Natural killer cell treated with Interleukin-12 subunit alpha and Interleukin-12 subunit beta and Interleukin-15 and Interleukin-18, amount 100 ng/mL, for 72 hours (primary cell): ENCODE measurements at regions not wholly inside any gene's neighbourhood (a gene's known extent, or its start where the extent isn't known, plus 50 kb on each side); places are given as distances from the start of the nearest gene placed in this dataset.

ENCODE experiments used
- ATAC-seq, 2 donors: fragments of 150-1000 bp; cut with Tn5 transposase in 1 of 2; sonication (Bioruptor Pico), chemical (Tn5 transposase) in 1 of 2; 2 replicates each; pipeline ENCODE4 v1.10.0; 2021
- DNase-seq: peaks from one replicate; pipeline ENCODE4 v3.0.0; 2022; ENCODE audit warnings: low spot score
- H3K27ac Mint-ChIP-seq, 2 donors: 1 replicate in 1 of 2; 2 replicates in 1 of 2; pipeline ENCODE4 v1.8.0; 2022; ENCODE audit warnings: mixed read lengths in 2 of 2, mild to moderate bottlenecking in 1 of 2, moderate library complexity in 1 of 2
- H3K27me3 Mint-ChIP-seq, 2 donors: 1 replicate in 1 of 2; 2 replicates in 1 of 2; pipeline ENCODE4 v1.8.0; 2022; ENCODE audit warnings: mixed read lengths in 2 of 2
- H3K36me3 Mint-ChIP-seq: one replicate; pipeline ENCODE4 v1.8.0; 2022; ENCODE audit warnings: mixed read lengths
- H3K4me1 Mint-ChIP-seq, 2 donors: 1 replicate in 1 of 2; 2 replicates in 1 of 2; pipeline ENCODE4 v1.8.0; 2022; ENCODE audit warnings: low read depth in 2 of 2, mixed read lengths in 2 of 2, mild to moderate bottlenecking in 1 of 2
- H3K4me3 Mint-ChIP-seq: one replicate; pipeline ENCODE4 v1.8.0; 2022; ENCODE audit warnings: mixed read lengths
- H3K9me3 Mint-ChIP-seq: 2 replicates; pipeline ENCODE4 v1.8.0; 2022; ENCODE audit warnings: mixed read lengths

- H3K4me1 Mint-ChIP-seq, result no peaks in the 10 kb centered on the region
- no peak for ATAC-seq
- no peaks in the 10 kb centered on the region for H3K9me3 Mint-ChIP-seq
- no peak overlapping the region for H3K27ac Mint-ChIP-seq
- H3K36me3 Mint-ChIP-seq, result no peaks in the 10 kb centered on the region
- H3K27me3 Mint-ChIP-seq, result peaks cover 0 to 5% of the 10 kb centered on the region in 2 donors
- no peak for DNase-seq
- H3K4me3 Mint-ChIP-seq, result no peak overlapping the region
These were observed 480.5 kb downstream of the EBF1 start for GRCh38 chr5:158619083-158619788.

GRCh38 chr5:158618256-158618655, 481.5 kb downstream of the EBF1 start:
- no peak overlapping the region for H3K4me3 Mint-ChIP-seq
- ATAC-seq (no peak), DNase-seq (no peak)
- no peaks in the 10 kb centered on the region for H3K36me3 Mint-ChIP-seq
- H3K4me1 Mint-ChIP-seq, result no peaks in the 10 kb centered on the region
- H3K27ac Mint-ChIP-seq, result no peak overlapping the region
- no peaks in the 10 kb centered on the region for H3K9me3 Mint-ChIP-seq
- peaks cover 0 to 5% of the 10 kb centered on the region in 2 donors for H3K27me3 Mint-ChIP-seq

- no peaks in the 10 kb centered on the region for H3K4me1 Mint-ChIP-seq
- H3K27me3 Mint-ChIP-seq, result peaks cover 0 to 5% of the 10 kb centered on the region in 2 donors
- H3K36me3 Mint-ChIP-seq, result no peaks in the 10 kb centered on the region
- H3K27ac Mint-ChIP-seq, result no peak overlapping the region
- no peak for DNase-seq
- H3K4me3 Mint-ChIP-seq, result no peak overlapping the region
- H3K9me3 Mint-ChIP-seq, result no peaks in the 10 kb centered on the region
- ATAC-seq, result no peak
These were observed 483.0 kb downstream of the EBF1 start for GRCh38 chr5:158616707-158617106.

GRCh38 chr5:158614951-158615350, 484.8 kb downstream of the EBF1 start:
- no peak overlapping the region for H3K27ac Mint-ChIP-seq

GRCh38 chr5:158611581-158611980, 488.1 kb downstream of the EBF1 start:
- Mint-ChIP-seq H3K27me3 (peaks cover 0 to 5% of the 10 kb centered on the region in 2 donors), H3K27ac (no peak overlapping the region), H3K36me3 (no peaks in the 10 kb centered on the region), H3K4me3 (no peak overlapping the region), H3K4me1 (no peaks in the 10 kb centered on the region), H3K9me3 (peaks cover 3% of the 10 kb centered on the region)
- ATAC-seq, result no peak
- no peak for DNase-seq

More at GRCh38 chr5:158614951-158615350, 484.8 kb downstream of the EBF1 start:
- no peaks in the 10 kb centered on the region for H3K9me3 Mint-ChIP-seq
- peaks cover 0 to 5% of the 10 kb centered on the region in 2 donors for H3K27me3 Mint-ChIP-seq
- ATAC-seq (no peak), DNase-seq (no peak)
- no peak overlapping the region for H3K4me3 Mint-ChIP-seq
- no peaks in the 10 kb centered on the region for H3K4me1 Mint-ChIP-seq
- no peaks in the 10 kb centered on the region for H3K36me3 Mint-ChIP-seq

GRCh38 chr5:158610051-158610415, 489.7 kb downstream of the EBF1 start:
- no peak overlapping the region for H3K4me3 Mint-ChIP-seq
- DNase-seq (no peak), ATAC-seq (no peak)
- H3K36me3 Mint-ChIP-seq, result no peaks in the 10 kb centered on the region
- no peak overlapping the region for H3K27ac Mint-ChIP-seq
- peaks cover 3% of the 10 kb centered on the region for H3K9me3 Mint-ChIP-seq
- H3K27me3 Mint-ChIP-seq, result no peaks in the 10 kb centered on the region
- H3K4me1 Mint-ChIP-seq, result no peaks in the 10 kb centered on the region

GRCh38 chr5:158609333-158610050, 490.2 kb downstream of the EBF1 start:
- H3K4me3 Mint-ChIP-seq, result no peak overlapping the region
- ATAC-seq, result no peak
- no peaks in the 10 kb centered on the region for H3K27me3 Mint-ChIP-seq
- H3K9me3 Mint-ChIP-seq, result peaks cover 3% of the 10 kb centered on the region
- H3K27ac Mint-ChIP-seq, result no peak overlapping the region
- DNase-seq, result no peak
- no peaks in the 10 kb centered on the region for H3K4me1 Mint-ChIP-seq
- no peaks in the 10 kb centered on the region for H3K36me3 Mint-ChIP-seq

GRCh38 chr5:158607088-158607487, 492.6 kb downstream of the EBF1 start:
- ATAC-seq, result no peak

GRCh38 chr5:158606233-158606632, 493.5 kb downstream of the EBF1 start:
- H3K36me3 Mint-ChIP-seq, result no peaks in the 10 kb centered on the region
- ATAC-seq, result no peak

More at GRCh38 chr5:158607088-158607487, 492.6 kb downstream of the EBF1 start:
- Mint-ChIP-seq H3K36me3 (no peaks in the 10 kb centered on the region), H3K27me3 (peaks cover 0 to under 1% of the 10 kb centered on the region in 2 donors), H3K4me1 (no peaks in the 10 kb centered on the region), H3K27ac (no peak overlapping the region), H3K4me3 (no peak overlapping the region), H3K9me3 (peaks cover 3% of the 10 kb centered on the region)
- DNase-seq, result no peak

GRCh38 chr5:158602981-158603380, 496.7 kb downstream of the EBF1 start:
- Mint-ChIP-seq H3K36me3 (no peaks in the 10 kb centered on the region), H3K9me3 (peaks cover 4% of the 10 kb centered on the region), H3K4me3 (no peak overlapping the region), H3K4me1 (no peaks in the 10 kb centered on the region), H3K27ac (no peak overlapping the region), H3K27me3 (peaks cover 2 to 12% of the 10 kb centered on the region in 2 donors)
- no peak for ATAC-seq
- DNase-seq, result no peak

More at GRCh38 chr5:158606233-158606632, 493.5 kb downstream of the EBF1 start:
- DNase-seq, result no peak
- Mint-ChIP-seq H3K9me3 (peaks cover 7% of the 10 kb centered on the region), H3K27ac (no peak overlapping the region), H3K4me3 (no peak overlapping the region), H3K4me1 (no peaks in the 10 kb centered on the region), H3K27me3 (peaks cover 2 to 7% of the 10 kb centered on the region in 2 donors)

GRCh38 chr5:158601118-158601517, 498.6 kb downstream of the EBF1 start:
- Mint-ChIP-seq H3K27me3 (peaks cover 2 to 12% of the 10 kb centered on the region in 2 donors), H3K9me3 (peaks cover 4% of the 10 kb centered on the region), H3K36me3 (no peaks in the 10 kb centered on the region), H3K4me1 (no peaks in the 10 kb centered on the region), H3K4me3 (no peak overlapping the region), H3K27ac (no peak overlapping the region)
- DNase-seq (no peak), ATAC-seq (no peak)

GRCh38 chr5:158600679-158601078, 499.0 kb downstream of the EBF1 start:
- H3K27ac Mint-ChIP-seq, result no peak overlapping the region
- peaks cover 4% of the 10 kb centered on the region for H3K9me3 Mint-ChIP-seq
- no peaks in the 10 kb centered on the region for H3K4me1 Mint-ChIP-seq
- DNase-seq, result no peak
- H3K27me3 Mint-ChIP-seq, result peaks cover 2 to 12% of the 10 kb centered on the region in 2 donors
- ATAC-seq, result no peak
- no peaks in the 10 kb centered on the region for H3K36me3 Mint-ChIP-seq
- no peak overlapping the region for H3K4me3 Mint-ChIP-seq

- peaks cover 4% of the 10 kb centered on the region for H3K9me3 Mint-ChIP-seq
- ATAC-seq (no peak), DNase-seq (no peak)
- H3K36me3 Mint-ChIP-seq, result no peaks in the 10 kb centered on the region
- no peaks in the 10 kb centered on the region for H3K4me1 Mint-ChIP-seq
- H3K4me3 Mint-ChIP-seq, result no peak overlapping the region
- no peak overlapping the region for H3K27ac Mint-ChIP-seq
- H3K27me3 Mint-ChIP-seq, result peaks cover 2 to 12% of the 10 kb centered on the region in 2 donors
These were observed 500.6 kb downstream of the EBF1 start for GRCh38 chr5:158599157-158599556.

- no peak for ATAC-seq
- no peak for DNase-seq
- H3K4me1 Mint-ChIP-seq, result no peaks in the 10 kb centered on the region
- no peak overlapping the region for H3K4me3 Mint-ChIP-seq
- H3K27ac Mint-ChIP-seq, result no peak overlapping the region
- no peaks in the 10 kb centered on the region for H3K9me3 Mint-ChIP-seq
- H3K36me3 Mint-ChIP-seq, result no peaks in the 10 kb centered on the region
- no peaks in the 10 kb centered on the region for H3K27me3 Mint-ChIP-seq
These were observed 505.0 kb downstream of the EBF1 start for GRCh38 chr5:158594595-158595242.
